ENCODE measurements at regions not wholly inside any gene's neighbourhood (a gene's known extent, or its start where the extent isn't known, plus 50 kb on each side); places are given as distances from the start of the nearest gene placed in this dataset.

DNA sequence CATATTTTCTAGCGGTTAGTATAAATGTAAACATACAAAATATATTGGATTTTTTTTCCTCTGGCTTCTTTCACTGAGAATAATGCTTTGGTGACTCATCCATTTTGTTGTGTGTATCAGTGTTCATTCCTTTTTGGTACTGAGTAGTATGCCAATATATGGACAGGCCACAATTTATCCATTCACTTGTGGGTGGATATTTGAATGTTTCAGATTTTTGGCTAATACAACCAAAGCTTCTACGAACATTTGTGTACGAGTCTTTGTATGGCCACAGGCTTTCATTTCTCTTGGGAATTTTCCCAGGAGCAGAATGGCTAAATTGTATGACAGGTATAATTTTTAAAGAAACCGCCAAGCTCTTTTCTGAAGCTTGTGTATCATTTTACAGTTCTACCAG is 677.5 kb downstream of the HDGFL1 start:
- no peak overlapping the region for H2AFZ ChIP-seq (ENCODE audit: low read depth, low read length, poor library complexity, severe bottlenecking)
- H3K9me2 ChIP-seq (ENCODE audit: insufficient read depth): no peaks in the 10 kb centered on the region
- intact Hi-C loops (cut with micrococcal nuclease): no loop called here
- no peaks in the 10 kb centered on the region for H3K36me3 ChIP-seq (ENCODE audit: control insufficient read depth in 1 of 2, insufficient read depth in 2 of 2, low read length in 2 of 2)
- H3K4me3 ChIP-seq (replicated peaks in 1 of 2; ENCODE audit: low read depth in 1 of 2, low read length in 2 of 2): no peak overlapping the region
- RAD21 ChIA-PET (ENCODE audit: low non-redundant PET in 1 of 2, low total read pairs in 2 of 2, uncharacterized antibody in 2 of 2, unreplicated experiment in 2 of 2): no interaction called here
- peaks cover under 1 to 9% of the 10 kb centered on the region in 2 experiments; a peak in 1 of 4 replicates for H3K9me3 ChIP-seq (ENCODE audit: control insufficient read depth in 1 of 2, insufficient read depth in 1 of 2, low read depth in 1 of 2, low read length in 2 of 2)
- no peak overlapping the region for H3K9ac ChIP-seq (ENCODE audit: low read length)
- POLR2A ChIA-PET: no interaction called here
- no peak overlapping the region for H3K4me2 ChIP-seq (ENCODE audit: low read length)
- DNase-seq (ENCODE audit: low read depth, low spot score) (no peak), ATAC-seq (no peak)
- no peak overlapping the region for H3K27ac ChIP-seq (ENCODE audit: low read depth, low read length)
- BruUV-seq (replicated peaks): no TSS peak
- TF ChIP-seq, protein P1, sequence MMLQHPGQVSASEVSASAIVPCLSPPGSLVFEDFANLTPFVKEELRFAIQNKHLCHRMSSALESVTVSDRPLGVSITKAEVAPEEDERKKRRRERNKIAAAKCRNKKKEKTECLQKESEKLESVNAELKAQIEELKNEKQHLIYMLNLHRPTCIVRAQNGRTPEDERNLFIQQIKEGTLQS (IDR thresholded peaks at IDR 0.05): no peak
- no peak for TF ChIP-seq FOSL1 (IDR thresholded peaks at IDR 0.05; ENCODE audit: low read depth)
- TF ChIP-seq JUND (IDR thresholded peaks at IDR 0.05): no peak
- TF ChIP-seq, protein P2, sequence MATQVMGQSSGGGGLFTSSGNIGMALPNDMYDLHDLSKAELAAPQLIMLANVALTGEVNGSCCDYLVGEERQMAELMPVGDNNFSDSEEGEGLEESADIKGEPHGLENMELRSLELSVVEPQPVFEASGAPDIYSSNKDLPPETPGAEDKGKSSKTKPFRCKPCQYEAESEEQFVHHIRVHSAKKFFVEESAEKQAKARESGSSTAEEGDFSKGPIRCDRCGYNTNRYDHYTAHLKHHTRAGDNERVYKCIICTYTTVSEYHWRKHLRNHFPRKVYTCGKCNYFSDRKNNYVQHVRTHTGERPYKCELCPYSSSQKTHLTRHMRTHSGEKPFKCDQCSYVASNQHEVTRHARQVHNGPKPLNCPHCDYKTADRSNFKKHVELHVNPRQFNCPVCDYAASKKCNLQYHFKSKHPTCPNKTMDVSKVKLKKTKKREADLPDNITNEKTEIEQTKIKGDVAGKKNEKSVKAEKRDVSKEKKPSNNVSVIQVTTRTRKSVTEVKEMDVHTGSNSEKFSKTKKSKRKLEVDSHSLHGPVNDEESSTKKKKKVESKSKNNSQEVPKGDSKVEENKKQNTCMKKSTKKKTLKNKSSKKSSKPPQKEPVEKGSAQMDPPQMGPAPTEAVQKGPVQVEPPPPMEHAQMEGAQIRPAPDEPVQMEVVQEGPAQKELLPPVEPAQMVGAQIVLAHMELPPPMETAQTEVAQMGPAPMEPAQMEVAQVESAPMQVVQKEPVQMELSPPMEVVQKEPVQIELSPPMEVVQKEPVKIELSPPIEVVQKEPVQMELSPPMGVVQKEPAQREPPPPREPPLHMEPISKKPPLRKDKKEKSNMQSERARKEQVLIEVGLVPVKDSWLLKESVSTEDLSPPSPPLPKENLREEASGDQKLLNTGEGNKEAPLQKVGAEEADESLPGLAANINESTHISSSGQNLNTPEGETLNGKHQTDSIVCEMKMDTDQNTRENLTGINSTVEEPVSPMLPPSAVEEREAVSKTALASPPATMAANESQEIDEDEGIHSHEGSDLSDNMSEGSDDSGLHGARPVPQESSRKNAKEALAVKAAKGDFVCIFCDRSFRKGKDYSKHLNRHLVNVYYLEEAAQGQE (IDR thresholded peaks at IDR 0.05; ENCODE audit: low read depth): no peak
- no peak for TF ChIP-seq EGR1 (IDR thresholded peaks at IDR 0.05; ENCODE audit: low read depth)
- no peak for TF ChIP-seq TCF7L2 (IDR thresholded peaks at IDR 0.05; ENCODE audit: borderline replicate concordance, extremely low read depth, insufficient read depth, insufficient read length)
- TF ChIP-seq ZFX (IDR thresholded peaks at IDR 0.05): no peak
- no peak for TF ChIP-seq CEBPB (IDR thresholded peaks at IDR 0.05; ENCODE audit: low read depth)
- TF ChIP-seq SRF (IDR thresholded peaks at IDR 0.05; ENCODE audit: low read depth): no peak
- no peak for TF ChIP-seq RAD21 (IDR thresholded peaks at IDR 0.05; ENCODE audit: low read depth)
- TF ChIP-seq YY1 (IDR thresholded peaks at IDR 0.05; ENCODE audit: extremely low read depth, insufficient replicate concordance, low read depth, low read length): no peak
- TF ChIP-seq EZH2 (IDR thresholded peaks at IDR 0.05): no peak
- TF ChIP-seq, protein P3, sequence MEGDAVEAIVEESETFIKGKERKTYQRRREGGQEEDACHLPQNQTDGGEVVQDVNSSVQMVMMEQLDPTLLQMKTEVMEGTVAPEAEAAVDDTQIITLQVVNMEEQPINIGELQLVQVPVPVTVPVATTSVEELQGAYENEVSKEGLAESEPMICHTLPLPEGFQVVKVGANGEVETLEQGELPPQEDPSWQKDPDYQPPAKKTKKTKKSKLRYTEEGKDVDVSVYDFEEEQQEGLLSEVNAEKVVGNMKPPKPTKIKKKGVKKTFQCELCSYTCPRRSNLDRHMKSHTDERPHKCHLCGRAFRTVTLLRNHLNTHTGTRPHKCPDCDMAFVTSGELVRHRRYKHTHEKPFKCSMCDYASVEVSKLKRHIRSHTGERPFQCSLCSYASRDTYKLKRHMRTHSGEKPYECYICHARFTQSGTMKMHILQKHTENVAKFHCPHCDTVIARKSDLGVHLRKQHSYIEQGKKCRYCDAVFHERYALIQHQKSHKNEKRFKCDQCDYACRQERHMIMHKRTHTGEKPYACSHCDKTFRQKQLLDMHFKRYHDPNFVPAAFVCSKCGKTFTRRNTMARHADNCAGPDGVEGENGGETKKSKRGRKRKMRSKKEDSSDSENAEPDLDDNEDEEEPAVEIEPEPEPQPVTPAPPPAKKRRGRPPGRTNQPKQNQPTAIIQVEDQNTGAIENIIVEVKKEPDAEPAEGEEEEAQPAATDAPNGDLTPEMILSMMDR (IDR thresholded peaks at IDR 0.05 in 2 of 3, conservative IDR thresholded peaks at IDR 0.05 in 1 of 3; ENCODE audit: borderline replicate concordance in 1 of 3, insufficient read depth in 1 of 3, low read depth in 2 of 3, low read length in 2 of 3): no peak
- no peak for TF ChIP-seq POLR2AphosphoS5 (IDR thresholded peaks at IDR 0.05; ENCODE audit: low read depth, low read length)
- no peak for TF ChIP-seq SIN3A (IDR thresholded peaks at IDR 0.05; ENCODE audit: low read depth)
- TF ChIP-seq EZH2phosphoT487 (IDR thresholded peaks at IDR 0.05; ENCODE audit: borderline replicate concordance): no peak
- TF ChIP-seq CBX3 (IDR thresholded peaks at IDR 0.05; ENCODE audit: low read depth): no peak
- no peak for TF ChIP-seq ZNF274 (IDR thresholded peaks at IDR 0.05; ENCODE audit: low read depth, low read length)
- H3K79me2 ChIP-seq (ENCODE audit: insufficient read depth, low read length): no peaks in the 10 kb centered on the region
- H3K4me1 ChIP-seq (ENCODE audit: control insufficient read depth in 1 of 2, insufficient read depth in 2 of 2, low read length in 2 of 2): no peaks in the 10 kb centered on the region
- CTCF ChIA-PET: no interaction called here
- no peaks in the 10 kb centered on the region for H3K27me3 ChIP-seq (ENCODE audit: insufficient read depth, low read length)
- no peaks in the 10 kb centered on the region for H4K20me1 ChIP-seq (ENCODE audit: insufficient read depth)
